ENCODE measurements at regions not wholly inside any gene's neighbourhood (a gene's known extent, or its start where the extent isn't known, plus 50 kb on each side); places are given as distances from the start of the nearest gene placed in this dataset.
"Not testable (repeated sequence)": the region's sequence is repeated elsewhere in the genome, so short reads cannot be mapped to it uniquely, and the experiment has no call there.

- DNase-seq: no peak
Measured at GRCh38 chr2:239801404-239802184, 223.5 kb downstream of the NDUFA10 start.

GRCh38 chr2:239800785-239801386 lies 224.3 kb downstream of the NDUFA10 start:
- no peak for DNase-seq

GRCh38 chr2:239797316-239797715 lies 227.8 kb downstream of the NDUFA10 start:
- no peak for DNase-seq

- not testable (repeated sequence) for DNase-seq
Measured at GRCh38 chr2:239795761-239796160, 229.4 kb downstream of the NDUFA10 start.

- no peak for DNase-seq
Measured at GRCh38 chr2:239793836-239794235, 231.3 kb downstream of the NDUFA10 start.

DNA sequence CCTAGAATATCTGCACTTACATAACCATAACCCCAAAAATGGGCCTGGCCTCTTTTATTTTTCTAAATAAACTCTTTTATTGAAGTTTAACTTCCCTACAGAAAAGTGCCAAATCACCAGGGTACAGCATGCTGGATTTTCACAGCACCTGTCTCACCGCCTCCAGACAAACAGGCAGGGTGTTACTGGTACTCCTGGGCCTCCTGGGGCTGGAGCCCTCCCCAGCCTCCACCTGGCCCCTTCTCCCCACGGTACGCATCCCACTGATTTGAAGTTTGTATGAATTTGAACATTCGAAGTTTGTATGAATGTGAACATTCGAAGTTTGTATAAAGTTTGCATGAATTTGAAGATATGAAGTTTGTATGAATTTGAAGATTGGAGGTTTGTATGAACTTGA lies 232.1 kb downstream of the NDUFA10 start:
- DNase-seq: no peak

DNA sequence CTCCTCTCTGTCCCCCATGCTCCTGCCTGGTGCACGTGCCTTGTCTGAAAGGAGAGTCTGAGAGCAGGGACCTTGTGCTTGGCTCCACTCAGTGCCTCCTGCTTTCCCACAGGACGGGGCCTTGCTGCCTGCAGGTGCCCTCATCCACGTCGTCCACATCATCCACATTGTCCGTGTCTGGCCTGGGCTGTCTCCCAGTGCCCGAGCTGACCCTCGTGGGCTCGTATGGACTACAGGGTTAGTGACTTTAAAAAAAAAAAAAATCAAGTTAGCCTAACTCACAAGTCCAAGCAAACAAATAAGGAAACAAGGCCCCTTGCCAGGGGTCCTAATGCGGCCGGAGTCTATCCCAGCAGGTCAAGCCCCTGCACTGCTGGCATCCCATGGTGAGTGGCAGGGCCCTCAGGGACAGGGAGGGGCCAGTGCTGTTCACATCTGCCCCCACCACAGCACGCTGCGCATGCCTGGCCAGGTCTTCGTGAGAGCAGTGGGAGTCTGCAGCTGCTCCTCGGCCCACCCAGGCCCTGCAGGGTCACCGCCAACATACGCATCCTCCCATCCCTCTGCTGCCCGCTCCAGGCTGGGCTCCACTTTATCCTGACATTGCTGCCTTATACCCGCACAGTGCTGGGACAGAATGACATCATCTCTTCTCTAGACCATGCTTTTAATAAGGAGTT lies 232.6 kb downstream of the NDUFA10 start:
- DNase-seq: no peak

DNA sequence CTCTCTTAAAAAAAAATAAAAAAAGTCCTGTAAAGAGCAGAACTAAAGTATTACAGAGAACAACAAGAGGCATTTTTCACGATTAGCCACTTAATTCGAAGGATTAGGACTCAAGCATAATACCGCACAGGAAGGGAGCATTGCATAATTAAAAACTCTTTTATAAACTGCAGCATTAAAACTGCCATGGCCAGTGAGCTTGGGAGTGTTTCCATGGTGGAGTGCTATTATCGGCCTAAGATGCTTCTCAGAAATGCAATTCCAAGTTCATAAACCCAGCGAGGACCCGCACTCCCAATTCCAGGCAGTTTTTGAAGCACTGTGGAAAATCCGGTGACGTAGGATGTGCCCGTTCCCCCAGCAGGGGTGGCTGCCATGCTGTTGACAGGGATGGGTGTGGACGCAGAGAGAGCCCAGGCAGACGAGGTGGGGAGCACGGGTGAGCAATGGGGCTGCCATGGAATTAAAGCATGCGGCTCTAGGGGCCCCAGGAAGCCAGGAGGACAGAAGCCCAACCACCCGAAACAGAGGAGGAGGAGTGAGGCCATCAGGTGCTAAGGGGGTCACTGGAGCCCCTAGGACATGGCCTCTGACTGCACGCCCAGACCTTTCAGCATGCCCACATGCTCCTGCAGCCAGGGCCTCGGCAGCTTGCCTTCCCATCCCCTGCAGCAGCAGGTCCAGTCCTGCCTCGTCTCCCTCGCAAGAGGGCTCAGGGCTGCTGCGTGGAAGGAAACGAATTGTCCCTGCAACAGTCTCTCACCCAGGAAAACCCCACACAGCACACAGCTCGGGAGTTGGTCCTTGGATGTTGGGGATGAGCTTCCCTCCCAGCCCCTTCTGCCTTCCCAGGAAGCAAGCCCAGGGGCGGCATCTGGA lies 233.4 kb downstream of the NDUFA10 start:
- no peak for DNase-seq

GRCh38 chr2:239790721-239791120 lies 234.4 kb downstream of the NDUFA10 start:
- DNase-seq: no peak

GRCh38 chr2:239790313-239790712 lies 234.8 kb downstream of the NDUFA10 start:
- DNase-seq: no peak

GRCh38 chr2:239789711-239790110 lies 235.4 kb downstream of the NDUFA10 start:
- no peak for DNase-seq

- no peak for DNase-seq
Measured at GRCh38 chr2:239788576-239789098, 236.5 kb downstream of the NDUFA10 start.

DNA sequence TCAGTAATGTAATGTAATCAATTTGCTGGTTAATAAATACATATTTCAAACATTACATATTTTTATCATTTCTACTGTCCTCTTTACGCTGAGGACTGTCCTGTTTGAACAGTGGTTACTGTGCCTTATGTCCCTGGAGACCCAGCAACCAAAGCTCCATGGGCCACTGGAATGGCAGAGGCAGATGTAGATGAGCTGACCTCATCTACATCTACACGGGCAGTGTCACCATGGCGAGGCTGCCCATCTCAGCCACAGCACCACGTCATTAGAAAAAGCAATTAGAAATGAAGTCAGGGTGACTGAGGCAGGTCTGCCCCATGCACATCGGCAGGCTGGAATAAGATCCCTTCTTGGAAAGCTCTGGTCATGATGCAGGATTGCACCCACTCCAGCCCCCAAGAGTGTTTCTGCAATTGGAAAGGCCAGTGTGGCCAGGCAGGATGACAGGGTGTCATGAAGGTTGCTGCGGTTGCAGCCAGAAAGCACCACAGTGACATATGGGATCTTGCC lies 237.5 kb downstream of the NDUFA10 start:
- DNase-seq: no peak

GRCh38 chr2:239786791-239787190 lies 238.4 kb downstream of the NDUFA10 start:
- DNase-seq: no peak

GRCh38 chr2:239781454-239781853 lies 243.7 kb downstream of the NDUFA10 start:
- no peak for DNase-seq

- no peak for DNase-seq
Measured at GRCh38 chr2:239780236-239780994, 244.7 kb downstream of the NDUFA10 start.

GRCh38 chr2:239779584-239779983 lies 245.6 kb downstream of the NDUFA10 start:
- DNase-seq: no peak

- no peak for DNase-seq
Measured at GRCh38 chr2:239778861-239779558, 246.1 kb downstream of the NDUFA10 start.

DNA sequence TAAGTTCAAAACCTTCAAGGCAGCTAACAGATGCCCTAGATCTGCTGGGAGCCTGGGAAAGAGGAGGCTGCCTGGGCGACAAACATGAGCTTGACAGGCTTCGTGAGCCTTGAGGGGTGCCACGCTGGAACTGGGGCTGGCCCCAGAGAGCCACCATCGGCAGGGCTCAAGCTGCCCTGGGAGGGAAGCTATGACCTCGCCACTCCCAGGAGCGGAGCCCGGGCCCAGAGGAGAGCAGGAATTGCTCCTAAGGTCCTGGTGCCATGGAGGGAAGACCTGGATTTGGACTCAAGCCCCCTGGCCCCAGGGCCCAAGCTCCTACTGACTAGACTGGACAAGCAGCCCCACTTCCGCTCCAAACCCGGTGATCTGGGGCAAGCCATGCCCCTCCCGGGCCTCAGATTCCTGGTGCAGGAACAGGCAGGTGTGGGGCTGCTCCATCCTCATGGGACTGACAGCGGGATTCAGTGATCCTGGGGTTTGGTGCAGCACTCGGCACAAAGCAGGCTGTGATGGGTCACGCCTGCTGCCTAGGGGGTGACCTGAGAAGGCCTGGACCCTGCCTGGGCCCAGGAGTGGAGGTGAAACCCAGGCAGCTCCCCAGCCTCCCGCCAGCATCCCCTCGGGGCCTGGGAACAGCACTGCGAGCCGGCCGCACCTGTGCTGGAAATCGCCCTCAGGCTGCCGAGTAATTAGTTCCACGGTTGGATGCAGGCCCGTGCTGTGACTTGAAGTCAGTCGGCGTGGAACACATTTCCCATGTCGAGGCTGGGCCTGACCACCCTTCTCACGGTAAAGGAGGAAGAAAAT lies 246.9 kb downstream of the NDUFA10 start:
- DNase-seq: no peak

DNA sequence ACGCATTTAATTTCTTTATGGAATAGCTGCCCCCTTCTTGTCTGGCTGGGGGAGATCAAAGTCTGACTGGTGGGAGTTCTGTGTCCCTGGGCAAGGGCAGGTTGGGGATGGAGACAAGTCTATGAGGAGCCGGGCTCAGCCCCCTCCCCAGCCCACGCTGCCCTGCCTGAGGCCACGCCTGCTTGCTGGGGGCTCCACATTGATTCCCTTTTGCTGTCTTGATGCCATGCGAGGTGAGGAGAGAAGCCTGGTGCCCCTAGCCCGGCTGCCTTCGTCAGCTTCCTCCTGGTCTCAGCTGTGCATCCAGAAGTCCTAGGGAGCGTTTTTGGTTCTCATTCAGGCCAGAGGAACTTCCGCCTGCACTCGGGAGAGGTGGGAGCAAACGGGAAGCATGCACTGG lies 247.9 kb downstream of the NDUFA10 start:
- no peak for DNase-seq

Measured in GOT3 (cell line).